BLaER1 (cell line): ENCODE measurements at regions not wholly inside any gene's neighbourhood (a gene's known extent, or its start where the extent isn't known, plus 50 kb on each side); places are given as distances from the start of the nearest gene placed in this dataset.

ENCODE experiments used
- H3K27ac ChIP-seq: shearing (Covaris generic); formaldehyde crosslinking; 2 replicates; pipeline ENCODE4 v1.8.1; 2022
- H3K27me3 ChIP-seq: shearing (Covaris generic); formaldehyde crosslinking; 2 replicates; pipeline ENCODE4 v1.8.1; 2022
- H3K36me3 ChIP-seq: shearing (Covaris generic); formaldehyde crosslinking; 2 replicates; pipeline ENCODE4 v1.8.1; 2022
- H3K4me1 ChIP-seq: shearing (Covaris generic); formaldehyde crosslinking; 2 replicates; pipeline ENCODE4 v1.8.1; 2022
- H3K4me2 ChIP-seq: shearing (Covaris generic); formaldehyde crosslinking; 2 replicates; pipeline ENCODE4 v1.8.1; 2022
- H3K4me3 ChIP-seq: shearing (Covaris generic); formaldehyde crosslinking; 2 replicates; pipeline ENCODE4 v1.8.1; 2022
- H3K9ac ChIP-seq: shearing (Covaris generic); formaldehyde crosslinking; 2 replicates; pipeline ENCODE4 v1.8.1; 2022
- H3K9me3 ChIP-seq: shearing (Covaris generic); formaldehyde crosslinking; 2 replicates; pipeline ENCODE4 v1.8.1; 2022
- H4K20me1 ChIP-seq: shearing (Covaris generic); formaldehyde crosslinking; 2 replicates; pipeline ENCODE4 v1.8.1; 2022
- Cebpa-rat ChIP-seq: shearing (Covaris generic); IDR thresholded peaks from 2 replicates; pipeline ENCODE4 v1.8.1; 2022

DNA sequence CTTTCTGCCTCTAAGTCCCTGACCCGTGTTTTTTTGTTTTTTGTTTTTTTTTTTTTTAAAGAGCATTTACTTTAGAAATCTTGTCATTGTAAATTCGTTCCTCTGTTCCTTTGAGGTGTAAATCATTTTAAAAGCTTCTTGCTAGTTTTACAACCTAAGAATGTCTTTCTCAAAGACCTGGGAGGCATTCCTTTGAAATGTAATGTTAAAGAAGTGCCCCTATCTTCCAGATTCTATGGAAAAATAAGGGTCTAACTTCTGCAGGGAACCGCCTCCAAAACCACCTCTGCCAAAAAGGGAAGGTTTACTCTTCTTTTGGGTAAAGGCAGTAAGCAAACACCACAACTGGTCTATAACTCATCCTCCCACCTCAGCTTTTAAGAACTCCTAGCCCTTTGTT lies 259.6 kb upstream of the ZNF804A start:
- no peak overlapping the region for H3K9ac ChIP-seq
- H3K9me3 ChIP-seq: no peaks in the 10 kb centered on the region
- H3K4me1 ChIP-seq: no peaks in the 10 kb centered on the region
- no peak overlapping the region for H3K4me2 ChIP-seq
- no peak overlapping the region for H3K27ac ChIP-seq
- no peak overlapping the region for H3K4me3 ChIP-seq
- TF ChIP-seq Cebpa-rat: no peak
- H3K36me3 ChIP-seq: no peaks in the 10 kb centered on the region
- H4K20me1 ChIP-seq: no peaks in the 10 kb centered on the region
- no peaks in the 10 kb centered on the region for H3K27me3 ChIP-seq

DNA sequence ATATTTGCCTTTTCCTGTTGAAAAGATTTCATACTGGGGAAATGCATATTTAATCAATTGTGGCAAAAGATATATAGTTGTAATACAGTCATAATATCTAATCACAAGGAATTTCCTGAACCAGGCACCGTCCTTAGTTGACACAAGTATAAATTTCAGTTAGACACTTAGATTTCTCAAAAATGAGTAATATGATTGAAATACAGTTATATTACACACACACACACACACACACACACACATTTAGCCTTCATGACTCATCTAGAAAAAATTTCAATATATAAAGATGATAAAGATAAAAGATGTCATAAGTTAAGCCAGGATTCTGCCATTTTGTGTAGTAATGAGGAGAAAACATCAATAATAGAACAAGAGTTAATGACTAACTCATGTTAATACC lies 258.4 kb upstream of the ZNF804A start:
- Histone ChIP-seq H3K36me3 (no peaks in the 10 kb centered on the region), H3K27ac (no peak overlapping the region), H3K4me3 (no peak overlapping the region), H3K4me1 (no peaks in the 10 kb centered on the region), H4K20me1 (no peaks in the 10 kb centered on the region), H3K4me2 (no peak overlapping the region), H3K27me3 (no peaks in the 10 kb centered on the region), H3K9me3 (no peaks in the 10 kb centered on the region), H3K9ac (no peak overlapping the region)
- TF ChIP-seq Cebpa-rat: no peak

DNA sequence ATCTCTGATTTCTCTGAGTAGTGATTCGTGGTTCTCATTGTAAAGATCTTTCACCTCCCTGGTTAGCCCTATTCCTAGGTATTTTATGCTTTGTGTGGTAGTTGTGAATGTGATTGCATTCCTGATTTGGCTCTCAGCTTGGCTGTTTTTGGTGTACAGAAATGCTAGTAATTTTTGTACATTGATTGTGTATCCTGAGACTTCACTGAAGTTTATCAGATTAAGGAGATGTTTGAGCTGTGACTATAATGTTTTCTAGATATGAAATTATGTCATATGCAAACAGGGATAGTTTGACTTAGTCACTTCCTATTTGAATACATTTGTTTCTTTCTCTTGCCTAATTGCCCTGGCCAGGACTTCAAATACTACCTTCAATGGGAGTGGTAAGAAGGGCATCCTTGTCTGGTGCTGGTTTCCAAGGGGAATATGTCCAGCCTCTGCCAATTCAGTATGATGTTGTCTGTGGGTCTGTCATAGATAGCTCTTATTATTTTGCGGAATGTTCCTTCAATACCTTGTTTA lies 251.9 kb upstream of the ZNF804A start:
- no peaks in the 10 kb centered on the region for H4K20me1 ChIP-seq
- H3K36me3 ChIP-seq: no peaks in the 10 kb centered on the region
- H3K27ac ChIP-seq: no peak overlapping the region
- H3K9ac ChIP-seq: no peak overlapping the region
- H3K4me2 ChIP-seq: no peak overlapping the region
- no peaks in the 10 kb centered on the region for H3K9me3 ChIP-seq
- no peaks in the 10 kb centered on the region for H3K27me3 ChIP-seq
- H3K4me3 ChIP-seq: no peak overlapping the region
- TF ChIP-seq Cebpa-rat: no peak
- H3K4me1 ChIP-seq: no peaks in the 10 kb centered on the region

DNA sequence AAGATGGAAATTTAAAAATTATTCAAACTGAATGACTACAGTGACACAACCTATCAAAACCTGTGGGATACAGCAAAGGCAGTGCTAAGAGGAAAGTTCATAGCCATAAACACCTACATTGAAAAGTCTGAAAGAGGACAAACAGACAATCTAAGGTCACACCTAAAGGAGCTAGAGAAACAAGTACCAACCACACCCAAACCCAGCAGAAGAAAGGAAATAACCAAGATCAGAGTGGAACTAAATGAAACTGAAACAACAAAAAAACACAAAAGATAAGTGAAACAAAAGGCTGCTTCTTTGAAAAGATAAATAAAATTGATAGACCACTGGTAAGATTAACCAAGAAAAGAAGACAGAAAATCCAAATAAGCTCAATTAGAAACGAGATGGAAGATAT lies 247.2 kb upstream of the ZNF804A start:
- no peaks in the 10 kb centered on the region for H3K4me1 ChIP-seq
- no peak overlapping the region for H3K9ac ChIP-seq
- H3K4me2 ChIP-seq: no peak overlapping the region
- TF ChIP-seq Cebpa-rat: no peak
- H3K27me3 ChIP-seq: no peaks in the 10 kb centered on the region
- no peaks in the 10 kb centered on the region for H3K36me3 ChIP-seq
- no peak overlapping the region for H3K27ac ChIP-seq
- H4K20me1 ChIP-seq: no peaks in the 10 kb centered on the region
- no peak overlapping the region for H3K4me3 ChIP-seq
- H3K9me3 ChIP-seq: no peaks in the 10 kb centered on the region

DNA sequence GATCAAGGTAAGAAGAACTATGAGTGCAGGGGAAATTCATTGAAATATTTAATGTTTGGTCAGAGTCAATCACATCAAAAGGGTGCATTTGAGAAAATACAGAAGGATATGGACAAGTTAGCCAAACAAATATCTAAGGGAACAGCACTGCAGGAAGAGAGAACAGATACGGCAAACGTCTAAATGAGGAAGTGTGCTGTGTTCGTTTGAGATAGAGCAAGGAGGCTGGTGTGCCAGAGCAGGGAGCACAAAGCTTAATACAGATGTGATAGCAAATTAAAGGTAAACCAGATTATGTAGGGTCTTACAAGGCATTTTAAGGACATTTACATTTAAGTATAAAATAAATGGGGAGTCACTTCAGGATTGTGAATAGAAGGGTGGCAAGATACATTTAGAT lies 241.3 kb upstream of the ZNF804A start:
- Histone ChIP-seq H3K4me2 (no peak overlapping the region), H3K9ac (no peak overlapping the region), H3K36me3 (no peaks in the 10 kb centered on the region), H3K4me3 (no peak overlapping the region), H3K27me3 (no peaks in the 10 kb centered on the region), H4K20me1 (no peaks in the 10 kb centered on the region), H3K4me1 (no peaks in the 10 kb centered on the region), H3K27ac (no peak overlapping the region), H3K9me3 (no peaks in the 10 kb centered on the region)
- no peak for TF ChIP-seq Cebpa-rat

DNA sequence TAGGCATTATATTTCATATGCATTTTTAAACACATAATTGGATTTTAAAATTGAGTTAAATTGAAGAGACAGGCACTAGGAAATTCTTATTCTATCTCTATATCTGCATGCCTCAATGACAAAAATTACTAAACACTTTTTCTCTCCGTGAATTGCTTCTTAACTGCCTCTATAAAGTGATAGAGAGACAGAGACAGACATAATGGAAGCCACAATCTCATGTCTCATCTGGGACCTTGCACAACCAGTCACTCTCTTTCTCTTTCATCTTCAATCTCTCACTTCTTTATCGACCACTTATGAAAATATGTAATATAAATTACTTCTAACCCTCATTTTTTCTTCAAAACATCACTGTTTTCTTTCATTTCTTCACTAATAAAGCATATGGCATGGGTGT lies 238.9 kb upstream of the ZNF804A start:
- H3K4me3 ChIP-seq: no peak overlapping the region
- no peaks in the 10 kb centered on the region for H4K20me1 ChIP-seq
- no peaks in the 10 kb centered on the region for H3K27me3 ChIP-seq
- H3K9ac ChIP-seq: no peak overlapping the region
- no peaks in the 10 kb centered on the region for H3K4me1 ChIP-seq
- H3K9me3 ChIP-seq: no peaks in the 10 kb centered on the region
- no peaks in the 10 kb centered on the region for H3K36me3 ChIP-seq
- no peak for TF ChIP-seq Cebpa-rat
- no peak overlapping the region for H3K4me2 ChIP-seq
- H3K27ac ChIP-seq: no peak overlapping the region

DNA sequence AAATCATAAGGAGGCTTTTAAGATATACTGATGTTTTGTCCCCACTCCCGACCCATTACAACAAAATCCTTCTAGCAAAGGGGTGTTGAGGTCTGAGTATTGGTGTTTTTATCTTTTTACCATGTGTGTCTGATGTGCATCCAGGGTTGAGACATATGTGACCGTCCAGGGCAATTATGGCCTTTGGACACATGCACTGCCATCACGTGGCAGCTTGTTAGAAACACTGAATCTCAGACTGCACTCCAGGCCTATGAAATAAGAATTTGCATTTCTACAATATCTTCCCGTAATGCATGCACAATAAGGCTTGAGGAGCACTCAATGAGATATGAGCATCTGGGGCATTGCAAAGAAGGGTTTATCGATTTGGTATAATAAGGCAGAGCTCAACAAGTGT lies 235.1 kb upstream of the ZNF804A start:
- no peaks in the 10 kb centered on the region for H3K36me3 ChIP-seq
- H3K27ac ChIP-seq: no peak overlapping the region
- H3K27me3 ChIP-seq: no peaks in the 10 kb centered on the region
- H3K9ac ChIP-seq: no peak overlapping the region
- no peak overlapping the region for H3K4me3 ChIP-seq
- no peak for TF ChIP-seq Cebpa-rat
- no peaks in the 10 kb centered on the region for H4K20me1 ChIP-seq
- no peaks in the 10 kb centered on the region for H3K9me3 ChIP-seq
- H3K4me2 ChIP-seq: no peak overlapping the region
- H3K4me1 ChIP-seq: no peaks in the 10 kb centered on the region

DNA sequence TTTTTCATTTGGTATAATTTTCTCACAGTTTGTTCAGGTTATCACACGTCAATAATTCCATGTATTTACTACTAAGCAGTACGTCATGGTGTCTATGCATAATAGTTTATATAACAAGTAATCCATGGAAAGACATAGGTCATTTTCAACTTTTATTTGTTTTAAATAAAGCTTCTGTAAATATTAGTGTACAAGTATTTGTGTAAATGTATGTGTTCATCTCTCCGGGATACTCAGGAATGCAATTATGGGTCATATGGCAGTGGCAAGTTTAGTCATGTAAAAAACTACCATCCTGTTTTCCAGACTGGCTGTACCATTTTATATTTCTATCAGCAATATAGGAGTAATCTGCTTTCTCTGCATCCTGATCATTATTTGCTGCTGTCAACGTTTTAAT lies 231.1 kb upstream of the ZNF804A start:
- H3K27ac ChIP-seq: no peak overlapping the region

DNA sequence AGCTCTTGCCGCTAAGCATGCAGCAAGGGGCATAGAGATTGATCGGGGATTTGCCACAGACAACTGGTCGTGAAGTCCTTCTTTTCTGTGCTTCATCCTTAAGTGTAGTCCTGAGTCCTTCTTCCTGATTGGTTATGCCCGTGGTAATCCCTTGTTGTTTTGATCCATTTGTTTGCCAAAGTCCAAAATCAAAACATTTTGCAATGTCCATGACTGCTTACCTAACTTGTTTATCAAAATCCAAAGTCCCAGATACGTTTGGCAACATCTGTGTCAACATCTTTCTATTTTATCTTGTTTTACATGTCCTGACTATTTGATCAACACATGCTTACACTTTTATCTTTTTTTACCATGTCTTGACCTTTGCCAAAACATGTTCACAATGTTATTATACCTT lies 229.0 kb upstream of the ZNF804A start:
- H3K36me3 ChIP-seq: no peaks in the 10 kb centered on the region
- no peaks in the 10 kb centered on the region for H3K27me3 ChIP-seq
- H4K20me1 ChIP-seq: no peaks in the 10 kb centered on the region
- no peak overlapping the region for H3K4me3 ChIP-seq
- H3K4me2 ChIP-seq: no peak overlapping the region
- no peak overlapping the region for H3K9ac ChIP-seq
- H3K9me3 ChIP-seq: no peaks in the 10 kb centered on the region
- no peak overlapping the region for H3K27ac ChIP-seq
- no peak for TF ChIP-seq Cebpa-rat
- H3K4me1 ChIP-seq: no peaks in the 10 kb centered on the region

More for the DNA sequence above, 231.1 kb upstream of the ZNF804A start:
- Histone ChIP-seq H3K27me3 (no peaks in the 10 kb centered on the region), H4K20me1 (no peaks in the 10 kb centered on the region), H3K9me3 (no peaks in the 10 kb centered on the region), H3K9ac (no peak overlapping the region), H3K36me3 (no peaks in the 10 kb centered on the region), H3K4me1 (no peaks in the 10 kb centered on the region), H3K4me2 (no peak overlapping the region), H3K4me3 (no peak overlapping the region)
- TF ChIP-seq Cebpa-rat: no peak

DNA sequence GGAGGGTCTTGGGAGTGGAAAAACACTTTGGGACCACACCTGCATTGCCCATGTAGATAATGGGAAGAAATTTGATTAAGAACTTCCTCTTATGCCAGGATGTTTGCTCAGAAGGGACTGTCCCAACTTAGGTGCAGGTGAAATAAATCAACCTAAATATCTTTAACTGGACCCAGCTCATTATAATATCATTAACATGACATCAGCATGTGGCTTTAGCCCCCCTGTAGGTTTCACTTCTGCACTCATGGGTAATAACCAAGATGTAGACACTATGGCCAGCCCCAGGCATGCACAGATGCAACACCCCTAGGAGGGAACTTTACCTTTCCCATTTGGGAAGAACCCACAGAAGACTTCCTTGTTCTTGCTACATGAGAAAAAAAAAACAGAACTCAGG lies 227.4 kb upstream of the ZNF804A start:
- Histone ChIP-seq H3K4me2 (no peak overlapping the region), H3K9ac (no peak overlapping the region), H3K27ac (no peak overlapping the region), H3K4me1 (no peaks in the 10 kb centered on the region), H3K36me3 (no peaks in the 10 kb centered on the region), H3K27me3 (no peaks in the 10 kb centered on the region), H3K4me3 (no peak overlapping the region), H3K9me3 (no peaks in the 10 kb centered on the region), H4K20me1 (no peaks in the 10 kb centered on the region)
- no peak for TF ChIP-seq Cebpa-rat

DNA sequence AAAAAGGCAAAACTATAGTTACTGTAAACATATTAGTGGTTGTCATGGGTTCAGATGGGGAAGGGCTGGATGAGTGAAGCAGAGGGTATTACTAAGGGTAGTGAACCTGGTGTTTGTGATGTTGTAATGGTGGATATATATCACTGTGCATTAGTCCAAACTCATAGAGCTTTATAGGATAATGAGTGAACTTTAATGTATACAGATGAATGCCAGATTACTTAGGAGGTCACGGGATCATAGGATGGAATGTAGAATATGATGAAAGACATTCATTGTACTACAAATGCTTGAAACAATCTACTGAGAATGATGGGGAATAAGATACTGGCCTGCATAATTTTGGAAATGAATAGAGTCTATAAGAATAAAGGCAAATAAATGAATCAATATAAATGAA lies 226.7 kb upstream of the ZNF804A start:
- H3K9ac ChIP-seq: no peak overlapping the region
- H3K27ac ChIP-seq: no peak overlapping the region
- no peak overlapping the region for H3K4me3 ChIP-seq
- no peaks in the 10 kb centered on the region for H3K27me3 ChIP-seq
- H3K4me1 ChIP-seq: no peaks in the 10 kb centered on the region
- no peak overlapping the region for H3K4me2 ChIP-seq
- no peak for TF ChIP-seq Cebpa-rat
- no peaks in the 10 kb centered on the region for H4K20me1 ChIP-seq
- H3K9me3 ChIP-seq: no peaks in the 10 kb centered on the region
- no peaks in the 10 kb centered on the region for H3K36me3 ChIP-seq
